PFSK-1 (cell line): ENCODE measurements at regions not wholly inside any gene's neighbourhood (a gene's known extent, or its start where the extent isn't known, plus 50 kb on each side); places are given as distances from the start of the nearest gene placed in this dataset.

ENCODE experiments used
- FOXP2 ChIP-seq: optimal IDR thresholded peaks from 2 replicates; pipeline ENCODE3; 2011; ENCODE audit warnings: borderline replicate concordance, control low read depth, inconsistent platforms; ENCODE audit not compliant: insufficient read depth; ENCODE audit errors: extremely low read length, extremely low read depth
- POLR2AphosphoS5 ChIP-seq: IDR thresholded peaks from 2 replicates; pipeline ENCODE4 v1.6.1; 2012; ENCODE audit warnings: low read depth, mild to moderate bottlenecking, control low read depth, low read length, moderate library complexity
- REST ChIP-seq, 2 experiments: IDR thresholded peaks; 2 replicates each; pipeline versions ENCODE4 v1.6.1 to v1.8.0; 2011 to 2012; ENCODE audit warnings: low read depth in 2 of 2, low read length in 2 of 2, control low read depth in 1 of 2, inconsistent platforms in 1 of 2, mild to moderate bottlenecking in 1 of 2, moderate library complexity in 1 of 2; ENCODE audit not compliant: insufficient read depth in 1 of 2
- SIN3A ChIP-seq: IDR thresholded peaks from 2 replicates; pipeline ENCODE4 v1.6.1; 2012; ENCODE audit warnings: mild to moderate bottlenecking, low read length, moderate library complexity, borderline replicate concordance; ENCODE audit not compliant: insufficient read depth
- TAF1 ChIP-seq: IDR thresholded peaks from 2 replicates; pipeline ENCODE4 v1.6.1; 2012; ENCODE audit warnings: low read length, control low read depth, borderline replicate concordance; ENCODE audit not compliant: insufficient read depth

DNA sequence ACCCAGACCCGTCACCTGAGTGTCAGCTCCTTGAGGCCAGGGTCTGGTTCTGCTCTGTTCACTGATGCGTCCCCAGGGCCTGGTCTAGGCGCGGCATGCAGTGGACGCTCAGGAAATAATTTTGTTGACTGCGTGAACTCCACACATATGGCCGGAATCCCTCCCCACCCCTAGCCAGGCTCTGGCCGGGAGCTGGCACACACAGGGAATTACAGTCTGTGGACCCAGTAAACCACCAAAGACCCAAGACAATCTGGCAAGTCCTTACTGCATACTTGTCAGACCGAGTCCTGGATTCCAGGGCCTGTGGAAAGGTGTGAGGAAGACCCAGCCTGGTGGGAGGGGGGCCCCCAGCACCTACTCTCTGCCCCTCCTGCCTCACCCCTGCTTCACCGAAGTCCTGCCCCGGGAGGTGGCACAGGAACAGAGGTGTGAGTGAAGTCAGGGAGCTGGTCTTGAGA lies 113.0 kb upstream of the IER5L start:
- TF ChIP-seq REST (IDR thresholded peaks at IDR 0.05; ENCODE audit: insufficient read depth in 1 of 2, low read depth in 2 of 2, low read length in 2 of 2) (no peak), POLR2AphosphoS5 (no peak), TAF1 (no peak), SIN3A (no peak), FOXP2 (no peak)
